ENCODE measurements at regions not wholly inside any gene's neighbourhood (a gene's known extent, or its start where the extent isn't known, plus 50 kb on each side); places are given as distances from the start of the nearest gene placed in this dataset.

DNA sequence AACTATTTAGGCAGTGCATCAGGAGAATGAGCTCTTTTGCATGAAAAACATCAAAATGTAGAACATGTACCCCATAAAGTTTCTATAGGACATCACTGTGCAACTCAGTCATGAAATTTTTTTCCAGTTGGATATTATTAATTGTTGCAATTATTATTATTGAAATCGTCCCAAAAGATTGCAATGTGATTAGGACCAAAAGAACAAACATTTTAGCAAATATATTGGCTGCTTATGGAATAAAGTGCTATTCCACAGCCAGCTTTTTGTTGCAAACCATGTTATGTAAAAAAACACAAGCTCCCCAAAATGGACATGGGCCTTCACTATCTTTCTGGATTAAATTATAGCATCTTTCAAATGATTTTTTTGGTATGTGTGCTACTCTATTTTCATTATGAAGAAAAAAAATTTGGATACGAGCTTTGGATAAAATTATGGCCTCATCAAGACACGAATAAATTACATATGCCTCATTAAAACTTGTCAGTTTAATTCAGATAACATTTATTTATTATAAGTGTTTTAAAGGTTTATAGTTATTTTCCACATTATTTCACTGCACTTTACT lies 262.7 kb upstream of the TCF21 start:
- Histone ChIP-seq H3K9me3 (ENCODE audit: low read depth) (no peaks in the 10 kb centered on the region), H3K36me3 (no peaks in the 10 kb centered on the region), H3K9ac (no peak overlapping the region), H3K27me3 (no peaks in the 10 kb centered on the region), H2AFZ (replicated peaks) (no peak overlapping the region), H3K4me3 (no peak overlapping the region), H3K79me2 (ENCODE audit: low read depth) (no peaks in the 10 kb centered on the region), H4K20me1 (ENCODE audit: low read depth) (no peaks in the 10 kb centered on the region), H3K27ac (no peak overlapping the region), H3F3A (ENCODE audit: low read depth) (no peaks in the 10 kb centered on the region), H3K4me2 (no peak overlapping the region), H3K4me1 (no peaks in the 10 kb centered on the region)
- Mint-ChIP-seq H3K9me3 (no peaks in the 10 kb centered on the region), H3K27me3 (ENCODE audit: insufficient read depth, low read depth) (no peaks in the 10 kb centered on the region), H3K36me3 (no peaks in the 10 kb centered on the region), H3K4me1 (no peaks in the 10 kb centered on the region), H3K27ac (no peak overlapping the region), H3K4me3 (no peak overlapping the region)
- DNase-seq (ENCODE audit: low spot score), result no peak
- TF ChIP-seq EZH2phosphoT487 (IDR thresholded peaks at IDR 0.05) (no peak), EZH2 (IDR thresholded peaks at IDR 0.05) (no peak)
- TF ChIP-seq, protein P1, sequence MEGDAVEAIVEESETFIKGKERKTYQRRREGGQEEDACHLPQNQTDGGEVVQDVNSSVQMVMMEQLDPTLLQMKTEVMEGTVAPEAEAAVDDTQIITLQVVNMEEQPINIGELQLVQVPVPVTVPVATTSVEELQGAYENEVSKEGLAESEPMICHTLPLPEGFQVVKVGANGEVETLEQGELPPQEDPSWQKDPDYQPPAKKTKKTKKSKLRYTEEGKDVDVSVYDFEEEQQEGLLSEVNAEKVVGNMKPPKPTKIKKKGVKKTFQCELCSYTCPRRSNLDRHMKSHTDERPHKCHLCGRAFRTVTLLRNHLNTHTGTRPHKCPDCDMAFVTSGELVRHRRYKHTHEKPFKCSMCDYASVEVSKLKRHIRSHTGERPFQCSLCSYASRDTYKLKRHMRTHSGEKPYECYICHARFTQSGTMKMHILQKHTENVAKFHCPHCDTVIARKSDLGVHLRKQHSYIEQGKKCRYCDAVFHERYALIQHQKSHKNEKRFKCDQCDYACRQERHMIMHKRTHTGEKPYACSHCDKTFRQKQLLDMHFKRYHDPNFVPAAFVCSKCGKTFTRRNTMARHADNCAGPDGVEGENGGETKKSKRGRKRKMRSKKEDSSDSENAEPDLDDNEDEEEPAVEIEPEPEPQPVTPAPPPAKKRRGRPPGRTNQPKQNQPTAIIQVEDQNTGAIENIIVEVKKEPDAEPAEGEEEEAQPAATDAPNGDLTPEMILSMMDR (IDR thresholded peaks at IDR 0.05), result no peak

DNA sequence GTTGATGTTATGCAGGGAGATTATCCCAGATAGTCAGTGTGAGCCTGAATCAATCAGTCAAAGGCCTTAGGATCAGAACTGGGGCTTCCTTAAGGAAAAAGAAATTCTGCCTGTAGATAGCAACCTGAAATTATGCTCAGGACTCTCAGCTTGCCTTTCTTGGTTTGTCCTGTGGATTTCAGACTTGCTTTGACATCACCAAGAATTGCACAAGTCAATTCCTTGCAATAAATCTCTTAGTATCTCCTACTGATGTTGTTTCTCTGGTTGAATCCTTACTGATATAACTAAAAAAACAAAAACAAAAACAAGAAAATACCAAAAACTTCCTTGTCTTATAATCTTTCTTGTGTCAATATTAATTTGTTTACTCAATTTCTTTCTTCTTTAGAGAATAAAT lies 258.9 kb upstream of the TCF21 start:
- Histone ChIP-seq H3K9ac (no peak overlapping the region), H3F3A (ENCODE audit: low read depth) (no peaks in the 10 kb centered on the region), H3K4me3 (no peak overlapping the region), H3K27me3 (no peaks in the 10 kb centered on the region), H2AFZ (replicated peaks) (no peak overlapping the region), H3K4me2 (no peak overlapping the region), H3K79me2 (ENCODE audit: low read depth) (no peaks in the 10 kb centered on the region), H3K9me3 (ENCODE audit: low read depth) (no peaks in the 10 kb centered on the region), H4K20me1 (ENCODE audit: low read depth) (no peaks in the 10 kb centered on the region), H3K27ac (no peak overlapping the region), H3K4me1 (no peaks in the 10 kb centered on the region), H3K36me3 (no peaks in the 10 kb centered on the region)
- TF ChIP-seq EZH2 (IDR thresholded peaks at IDR 0.05) (no peak), EZH2phosphoT487 (IDR thresholded peaks at IDR 0.05) (no peak)
- Mint-ChIP-seq H3K27me3 (ENCODE audit: insufficient read depth, low read depth) (no peaks in the 10 kb centered on the region), H3K27ac (no peak overlapping the region), H3K4me1 (no peaks in the 10 kb centered on the region), H3K36me3 (no peaks in the 10 kb centered on the region), H3K9me3 (no peaks in the 10 kb centered on the region), H3K4me3 (no peak overlapping the region)
- DNase-seq (ENCODE audit: low spot score), result no peak

DNA sequence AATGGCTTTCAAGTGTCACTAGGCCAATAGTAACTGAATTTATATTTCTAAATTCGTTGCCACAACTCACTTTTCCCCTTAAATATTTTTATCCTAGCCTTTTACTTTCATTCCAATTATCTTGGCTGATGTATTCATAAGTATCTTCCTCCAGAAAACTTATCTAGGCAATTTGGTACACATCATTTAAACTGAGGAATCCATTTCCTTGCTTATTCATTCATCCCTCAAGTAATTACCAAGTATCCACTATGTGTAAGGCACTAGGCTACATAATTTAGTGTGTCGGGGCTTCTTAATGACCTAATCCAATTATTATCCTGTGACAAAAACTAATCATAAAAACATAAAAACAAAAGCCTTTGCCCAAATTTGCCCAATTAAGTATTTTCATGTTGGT lies 258.3 kb upstream of the TCF21 start:
- Histone ChIP-seq H3K9me3 (ENCODE audit: low read depth) (no peaks in the 10 kb centered on the region), H4K20me1 (ENCODE audit: low read depth) (no peaks in the 10 kb centered on the region), H3K4me1 (no peaks in the 10 kb centered on the region), H3K27me3 (no peaks in the 10 kb centered on the region), H3K9ac (no peak overlapping the region), H2AFZ (replicated peaks) (no peak overlapping the region), H3K27ac (no peak overlapping the region), H3K36me3 (no peaks in the 10 kb centered on the region), H3K79me2 (ENCODE audit: low read depth) (no peaks in the 10 kb centered on the region), H3K4me3 (no peak overlapping the region), H3F3A (ENCODE audit: low read depth) (no peaks in the 10 kb centered on the region), H3K4me2 (no peak overlapping the region)
- Mint-ChIP-seq H3K4me1 (no peaks in the 10 kb centered on the region), H3K36me3 (no peaks in the 10 kb centered on the region), H3K27ac (no peak overlapping the region), H3K27me3 (ENCODE audit: insufficient read depth, low read depth) (no peaks in the 10 kb centered on the region), H3K9me3 (no peaks in the 10 kb centered on the region), H3K4me3 (no peak overlapping the region)
- TF ChIP-seq, protein P1 (IDR thresholded peaks at IDR 0.05), result no peak
- no peak for TF ChIP-seq EZH2 (IDR thresholded peaks at IDR 0.05)
- no peak for TF ChIP-seq EZH2phosphoT487 (IDR thresholded peaks at IDR 0.05)
- DNase-seq (ENCODE audit: low spot score), result no peak

DNA sequence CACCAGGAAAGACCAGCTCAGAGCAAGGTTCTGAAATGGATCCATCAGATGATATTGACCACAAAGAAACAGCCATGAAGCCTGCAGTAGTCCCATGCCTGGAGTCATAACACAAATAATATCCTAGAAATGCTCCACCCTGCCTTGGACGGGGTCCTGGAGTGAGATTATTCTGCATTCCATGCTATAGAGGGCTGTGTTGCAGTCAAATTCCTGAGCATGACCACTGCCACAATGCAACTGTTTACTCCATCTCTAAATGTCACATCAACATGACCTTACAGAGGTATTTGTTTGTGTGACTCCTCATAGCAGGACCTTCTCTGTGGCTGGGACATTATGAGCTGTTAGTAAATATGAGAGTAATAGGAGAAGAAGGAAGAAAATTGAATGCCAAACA lies 257.5 kb upstream of the TCF21 start:
- H3K79me2 ChIP-seq (ENCODE audit: low read depth), result no peaks in the 10 kb centered on the region
- no peak overlapping the region for H3K4me3 ChIP-seq
- Mint-ChIP-seq H3K9me3 (no peaks in the 10 kb centered on the region), H3K4me1 (no peaks in the 10 kb centered on the region), H3K27ac (no peak overlapping the region), H3K27me3 (ENCODE audit: insufficient read depth, low read depth) (no peaks in the 10 kb centered on the region), H3K36me3 (no peaks in the 10 kb centered on the region), H3K4me3 (no peak overlapping the region)
- no peaks in the 10 kb centered on the region for H3K36me3 ChIP-seq
- no peaks in the 10 kb centered on the region for H3K4me1 ChIP-seq
- H3K9me3 ChIP-seq (ENCODE audit: low read depth), result no peaks in the 10 kb centered on the region
- H3K9ac ChIP-seq, result no peak overlapping the region
- no peak overlapping the region for H2AFZ ChIP-seq (replicated peaks)
- no peak for DNase-seq (ENCODE audit: low spot score)
- H3K27me3 ChIP-seq, result no peaks in the 10 kb centered on the region
- TF ChIP-seq, protein P1 (IDR thresholded peaks at IDR 0.05), result peak; percentile 6
- TF ChIP-seq EZH2phosphoT487 (IDR thresholded peaks at IDR 0.05), result no peak
- no peak for TF ChIP-seq EZH2 (IDR thresholded peaks at IDR 0.05)
- H3K4me2 ChIP-seq, result no peak overlapping the region
- H3K27ac ChIP-seq, result no peak overlapping the region
- no peaks in the 10 kb centered on the region for H4K20me1 ChIP-seq (ENCODE audit: low read depth)
- H3F3A ChIP-seq (ENCODE audit: low read depth), result no peaks in the 10 kb centered on the region

Data from neural progenitor cell (in vitro differentiated cells).